ENCODE measurements at regions not wholly inside any gene's neighbourhood (a gene's known extent, or its start where the extent isn't known, plus 50 kb on each side); places are given as distances from the start of the nearest gene placed in this dataset.
"Not testable (repeated sequence)": the region's sequence is repeated elsewhere in the genome, so short reads cannot be mapped to it uniquely, and the experiment has no call there.

GRCh38 chr11:37843603-37844002 is 1245.6 kb upstream of the RAG2 start:
- in situ Hi-C loops (cut with HindIII; ENCODE audit: low sequenced_read_pairs), result no loop called here

GRCh38 chr11:37841016-37841415 is 1243.0 kb upstream of the RAG2 start:
- in situ Hi-C loops (cut with HindIII; ENCODE audit: low sequenced_read_pairs), result no loop called here

- in situ Hi-C loops (cut with HindIII; ENCODE audit: low sequenced_read_pairs), result not testable (repeated sequence)
These were observed 1242.3 kb upstream of the RAG2 start for GRCh38 chr11:37840345-37840744.

- in situ Hi-C loops (cut with HindIII; ENCODE audit: low sequenced_read_pairs), result no loop called here
These were observed 1232.5 kb upstream of the RAG2 start for GRCh38 chr11:37830529-37830928.

- in situ Hi-C loops (cut with HindIII; ENCODE audit: low sequenced_read_pairs), result no loop called here
These were observed 1219.8 kb upstream of the RAG2 start for GRCh38 chr11:37817727-37818270.

- in situ Hi-C loops (cut with HindIII; ENCODE audit: low sequenced_read_pairs), result no loop called here
These were observed 1214.3 kb upstream of the RAG2 start for GRCh38 chr11:37812281-37812880.

- in situ Hi-C loops (cut with HindIII; ENCODE audit: low sequenced_read_pairs), result no loop called here
These were observed 1213.3 kb upstream of the RAG2 start for GRCh38 chr11:37811349-37811748.

GRCh38 chr11:37804666-37805065 is 1206.6 kb upstream of the RAG2 start:
- in situ Hi-C loops (cut with HindIII; ENCODE audit: low sequenced_read_pairs), result no loop called here

GRCh38 chr11:37788141-37788877 is 1190.3 kb upstream of the RAG2 start:
- in situ Hi-C loops (cut with HindIII; ENCODE audit: low sequenced_read_pairs), result no loop called here

GRCh38 chr11:37786214-37786755 is 1188.2 kb upstream of the RAG2 start:
- in situ Hi-C loops (cut with HindIII; ENCODE audit: low sequenced_read_pairs), result no loop called here

- in situ Hi-C loops (cut with HindIII; ENCODE audit: low sequenced_read_pairs), result no loop called here
These were observed 1176.4 kb upstream of the RAG2 start for GRCh38 chr11:37774441-37774840.

- in situ Hi-C loops (cut with HindIII; ENCODE audit: low sequenced_read_pairs), result no loop called here
These were observed 1172.1 kb upstream of the RAG2 start for GRCh38 chr11:37770145-37770544.

- in situ Hi-C loops (cut with HindIII; ENCODE audit: low sequenced_read_pairs), result no loop called here
These were observed 1164.0 kb upstream of the RAG2 start for GRCh38 chr11:37762079-37762478.

GRCh38 chr11:37755521-37755920 is 1157.5 kb upstream of the RAG2 start:
- in situ Hi-C loops (cut with HindIII; ENCODE audit: low sequenced_read_pairs), result no loop called here

GRCh38 chr11:37748641-37749040 is 1150.6 kb upstream of the RAG2 start:
- in situ Hi-C loops (cut with HindIII; ENCODE audit: low sequenced_read_pairs), result no loop called here

- in situ Hi-C loops (cut with HindIII; ENCODE audit: low sequenced_read_pairs), result no loop called here
These were observed 1149.1 kb upstream of the RAG2 start for GRCh38 chr11:37747121-37747520.

- in situ Hi-C loops (cut with HindIII; ENCODE audit: low sequenced_read_pairs), result no loop called here
These were observed 1129.3 kb upstream of the RAG2 start for GRCh38 chr11:37727371-37727770.

GRCh38 chr11:37724315-37724714 is 1126.3 kb upstream of the RAG2 start:
- in situ Hi-C loops (cut with HindIII; ENCODE audit: low sequenced_read_pairs), result no loop called here

GRCh38 chr11:37721485-37721884 is 1123.4 kb upstream of the RAG2 start:
- in situ Hi-C loops (cut with HindIII; ENCODE audit: low sequenced_read_pairs), result no loop called here

GRCh38 chr11:37718431-37718999 is 1120.5 kb upstream of the RAG2 start:
- in situ Hi-C loops (cut with HindIII; ENCODE audit: low sequenced_read_pairs), result no loop called here

GRCh38 chr11:37712251-37712650 is 1114.2 kb upstream of the RAG2 start:
- in situ Hi-C loops (cut with HindIII; ENCODE audit: low sequenced_read_pairs), result no loop called here

GRCh38 chr11:37710031-37710430 is 1112.0 kb upstream of the RAG2 start:
- in situ Hi-C loops (cut with HindIII; ENCODE audit: low sequenced_read_pairs), result no loop called here

Data from endothelial cell of hepatic sinusoid (primary cell).